Rectal smooth muscle tissue (tissue), 1 donor: ENCODE measurements at regions not wholly inside any gene's neighbourhood (a gene's known extent, or its start where the extent isn't known, plus 50 kb on each side); places are given as distances from the start of the nearest gene placed in this dataset.
"Not testable (repeated sequence)": the region's sequence is repeated elsewhere in the genome, so short reads cannot be mapped to it uniquely, and the experiment has no call there.

Source experiments
- H3K27ac ChIP-seq: one replicate; pipeline ENCODE4 v1.7.0; 2013; ENCODE audit warnings: low read depth, low read length, inconsistent platforms
- H3K27me3 ChIP-seq: one replicate; pipeline ENCODE4 v1.7.0; 2013; ENCODE audit warnings: low read length; ENCODE audit not compliant: control insufficient read depth, insufficient read depth
- H3K36me3 ChIP-seq: one replicate; pipeline ENCODE4 v1.7.0; 2013; ENCODE audit warnings: low read length; ENCODE audit not compliant: control insufficient read depth, insufficient read depth
- H3K4me1 ChIP-seq: one replicate; pipeline ENCODE4 v1.7.0; 2013; ENCODE audit warnings: low read length; ENCODE audit not compliant: control insufficient read depth, insufficient read depth
- H3K4me3 ChIP-seq: one replicate; pipeline ENCODE4 v1.7.0; 2013; ENCODE audit warnings: low read length
- H3K9ac ChIP-seq: one replicate; pipeline ENCODE4 v1.7.0; 2013; ENCODE audit warnings: low read length

GRCh38 chr4:183797445-183798300 is 107.4 kb upstream of the STOX2 start:
- H3K27me3 ChIP-seq: peaks cover 8% of the 10 kb centered on the region
- peak overlapping the region; percentile 63 for H3K4me3 ChIP-seq
- H3K36me3 ChIP-seq: no peaks in the 10 kb centered on the region
- H3K9ac ChIP-seq: no peak overlapping the region
- H3K4me1 ChIP-seq: no peaks in the 10 kb centered on the region
- no peak overlapping the region for H3K27ac ChIP-seq

- Histone ChIP-seq H3K4me3 (peak overlapping the region; percentile 63), H3K27me3 (peaks cover 8% of the 10 kb centered on the region), H3K36me3 (no peaks in the 10 kb centered on the region), H3K27ac (no peak overlapping the region), H3K4me1 (no peaks in the 10 kb centered on the region), H3K9ac (no peak overlapping the region)
These were observed 106.5 kb upstream of the STOX2 start for GRCh38 chr4:183798301-183799253.

GRCh38 chr4:183801457-183802165 is 103.5 kb upstream of the STOX2 start:
- Histone ChIP-seq H3K4me3 (no peak overlapping the region), H3K27ac (no peak overlapping the region), H3K9ac (no peak overlapping the region), H3K36me3 (no peaks in the 10 kb centered on the region), H3K4me1 (no peaks in the 10 kb centered on the region), H3K27me3 (peaks cover 8% of the 10 kb centered on the region)

- H3K27me3 ChIP-seq: no peaks in the 10 kb centered on the region
- H3K27ac ChIP-seq: no peak overlapping the region
- no peaks in the 10 kb centered on the region for H3K36me3 ChIP-seq
- no peaks in the 10 kb centered on the region for H3K4me1 ChIP-seq
- H3K9ac ChIP-seq: no peak overlapping the region
- no peak overlapping the region for H3K4me3 ChIP-seq
These were observed 98.8 kb upstream of the STOX2 start for GRCh38 chr4:183806341-183806740.

GRCh38 chr4:183807420-183808096 is 97.5 kb upstream of the STOX2 start:
- no peak overlapping the region for H3K4me3 ChIP-seq
- no peak overlapping the region for H3K9ac ChIP-seq
- no peak overlapping the region for H3K27ac ChIP-seq

GRCh38 chr4:183808097-183808456 is 97.0 kb upstream of the STOX2 start:
- H3K27ac ChIP-seq: no peak overlapping the region
- H3K27me3 ChIP-seq: no peaks in the 10 kb centered on the region
- no peak overlapping the region for H3K4me3 ChIP-seq
- H3K9ac ChIP-seq: no peak overlapping the region
- H3K36me3 ChIP-seq: no peaks in the 10 kb centered on the region
- H3K4me1 ChIP-seq: no peaks in the 10 kb centered on the region

More at GRCh38 chr4:183807420-183808096, 97.5 kb upstream of the STOX2 start:
- Histone ChIP-seq H3K36me3 (no peaks in the 10 kb centered on the region), H3K27me3 (no peaks in the 10 kb centered on the region), H3K4me1 (no peaks in the 10 kb centered on the region)

GRCh38 chr4:183812567-183812966 is 92.5 kb upstream of the STOX2 start:
- Histone ChIP-seq H3K9ac (no peak overlapping the region), H3K27ac (no peak overlapping the region), H3K4me3 (no peak overlapping the region), H3K4me1 (no peaks in the 10 kb centered on the region), H3K36me3 (no peaks in the 10 kb centered on the region), H3K27me3 (no peaks in the 10 kb centered on the region)

- H3K4me1 ChIP-seq: no peaks in the 10 kb centered on the region
- H3K27me3 ChIP-seq: no peaks in the 10 kb centered on the region
- no peaks in the 10 kb centered on the region for H3K36me3 ChIP-seq
- H3K27ac ChIP-seq: no peak overlapping the region
- no peak overlapping the region for H3K9ac ChIP-seq
- H3K4me3 ChIP-seq: no peak overlapping the region
These were observed 90.6 kb upstream of the STOX2 start for GRCh38 chr4:183814461-183814860.

- no peaks in the 10 kb centered on the region for H3K36me3 ChIP-seq
- H3K27ac ChIP-seq: no peak overlapping the region
- no peak overlapping the region for H3K4me3 ChIP-seq
- no peak overlapping the region for H3K9ac ChIP-seq
- H3K4me1 ChIP-seq: no peaks in the 10 kb centered on the region
- H3K27me3 ChIP-seq: no peaks in the 10 kb centered on the region
These were observed 89.0 kb upstream of the STOX2 start for GRCh38 chr4:183816077-183816476.

- no peak overlapping the region for H3K27ac ChIP-seq
- no peak overlapping the region for H3K9ac ChIP-seq
- no peak overlapping the region for H3K4me3 ChIP-seq
- no peaks in the 10 kb centered on the region for H3K4me1 ChIP-seq
- H3K27me3 ChIP-seq: no peaks in the 10 kb centered on the region
- no peaks in the 10 kb centered on the region for H3K36me3 ChIP-seq
These were observed 88.1 kb upstream of the STOX2 start for GRCh38 chr4:183816882-183817509.

GRCh38 chr4:183818591-183818990 is 86.5 kb upstream of the STOX2 start:
- not testable (repeated sequence) for H3K27ac ChIP-seq, H3K4me1 ChIP-seq, H3K4me3 ChIP-seq, H3K36me3 ChIP-seq, H3K9ac ChIP-seq, H3K27me3 ChIP-seq
